PC-3 (cell line): ENCODE measurements at regions not wholly inside any gene's neighbourhood (a gene's known extent, or its start where the extent isn't known, plus 50 kb on each side); places are given as distances from the start of the nearest gene placed in this dataset.

Experiments
- ATAC-seq: fragments of 200-7000 bp; cut with Tn5 transposase; 2 replicates; pipeline ENCODE4 v1.9.1; 2020; ENCODE audit warnings: mild to moderate bottlenecking, moderate library complexity
- BruUV-seq: library from RNA; stranded (reverse); fragments of 400-500 nt; replicated peaks from 2 replicates; lab custom pipeline; 2021; lab: Mats Ljungman, UMichigan
- CTCF ChIA-PET: fragments of 300-600 bp; sonication (Branson Sonifier 250); formaldehyde crosslinking; loops from one replicate; lab custom pipeline; 2022; ENCODE audit warnings: antibody characterized with exemption; lab: Charles Lee
- POLR2A ChIA-PET: fragments of 300-600 bp; sonication (Branson Sonifier 250); formaldehyde crosslinking; loops from one replicate; lab custom pipeline; 2022; ENCODE audit warnings: antibody characterized with exemption; ENCODE audit not compliant: unreplicated experiment; lab: Charles Lee
- DNase-seq: peaks from one replicate; pipeline ENCODE4 v3.0.0-alpha.2; 2015
- H2AFZ ChIP-seq: fragments of 300-600 bp; sonication (generic); 2 replicates; pipeline ENCODE4 v1.6.0; 2016; ENCODE audit warnings: antibody characterized with exemption, low read length
- H3F3A ChIP-seq: fragments of 300-600 bp; sonication (generic); one replicate; pipeline ENCODE4 v1.6.0; 2017; ENCODE audit warnings: antibody characterized with exemption, low read length, control low read depth, mild to moderate bottlenecking; ENCODE audit not compliant: unreplicated experiment
- H3K27ac ChIP-seq: fragments of 300-600 bp; sonication (generic); 2 replicates; pipeline ENCODE4 v1.5.1; 2016; ENCODE audit warnings: mild to moderate bottlenecking, low read length
- H3K27me3 ChIP-seq: fragments of 300-600 bp; sonication (generic); 2 replicates; pipeline ENCODE4 v1.6.1; 2016; ENCODE audit warnings: low read length, mixed read lengths
- H3K36me3 ChIP-seq: fragments of 300-600 bp; sonication (generic); 2 replicates; pipeline ENCODE4 v1.6.1; 2016; ENCODE audit warnings: low read depth, mixed run types, low read length, mixed read lengths
- H3K4me1 ChIP-seq: fragments of 300-600 bp; sonication (generic); 2 replicates; pipeline ENCODE4 v1.5.1; 2016; ENCODE audit warnings: low read length; ENCODE audit not compliant: insufficient read depth
- H3K4me2 ChIP-seq: fragments of 300-600 bp; sonication (generic); 2 replicates; pipeline ENCODE4 v1.6.0; 2016; ENCODE audit warnings: low read length
- H3K4me3 ChIP-seq: fragments of 300-600 bp; sonication (generic); 2 replicates; pipeline ENCODE4 v1.5.1; 2016; ENCODE audit warnings: mild to moderate bottlenecking, low read length, mixed read lengths
- H3K79me2 ChIP-seq: fragments of 300-600 bp; sonication (generic); 2 replicates; pipeline ENCODE4 v1.6.1; 2017; ENCODE audit warnings: low read length, mixed read lengths
- H3K9ac ChIP-seq: fragments of 300-600 bp; sonication (generic); 2 replicates; pipeline ENCODE4 v1.6.0; 2016; ENCODE audit warnings: mild to moderate bottlenecking, low read length
- H3K9me2 ChIP-seq: fragments of 300-600 bp; sonication (generic); replicated peaks from 2 replicates; pipeline ENCODE4 v1.6.1; 2016; ENCODE audit warnings: mixed run types, low read length, mixed read lengths
- H3K9me3 ChIP-seq: fragments of 300-600 bp; sonication (generic); 2 replicates; pipeline ENCODE4 v1.6.1; 2016; ENCODE audit warnings: low read length, mixed read lengths
- H4K20me1 ChIP-seq: fragments of 300-600 bp; sonication (generic); 2 replicates; pipeline ENCODE4 v1.6.1; 2016; ENCODE audit warnings: low read length, mixed read lengths
- EZH2 ChIP-seq: fragments of 300-600 bp; sonication (generic); IDR thresholded peaks from one replicate; pipeline ENCODE4 v1.6.1; 2017; ENCODE audit warnings: antibody characterized with exemption, mild to moderate bottlenecking, low read length; ENCODE audit not compliant: unreplicated experiment
- EZH2phosphoT487 ChIP-seq: fragments of 300-600 bp; sonication (generic); IDR thresholded peaks from 2 replicates; pipeline ENCODE4 v1.6.1; 2018; ENCODE audit warnings: mild to moderate bottlenecking, antibody characterized with exemption, low read length, borderline replicate concordance
- intact Hi-C: fragments of 100-400 bp; cut with micrococcal nuclease; formaldehyde crosslinking; loops from 2 replicates; pipeline ENCODE4 v1.9.0; 2023
- TF ChIP-seq, protein P1 (sequence below): fragments of 300-600 bp; sonication (generic); conservative IDR thresholded peaks from 2 replicates; pipeline ENCODE4 v1.5.1; 2017; ENCODE audit warnings: antibody characterized with exemption, low read depth, mild to moderate bottlenecking, low read length

DNA sequence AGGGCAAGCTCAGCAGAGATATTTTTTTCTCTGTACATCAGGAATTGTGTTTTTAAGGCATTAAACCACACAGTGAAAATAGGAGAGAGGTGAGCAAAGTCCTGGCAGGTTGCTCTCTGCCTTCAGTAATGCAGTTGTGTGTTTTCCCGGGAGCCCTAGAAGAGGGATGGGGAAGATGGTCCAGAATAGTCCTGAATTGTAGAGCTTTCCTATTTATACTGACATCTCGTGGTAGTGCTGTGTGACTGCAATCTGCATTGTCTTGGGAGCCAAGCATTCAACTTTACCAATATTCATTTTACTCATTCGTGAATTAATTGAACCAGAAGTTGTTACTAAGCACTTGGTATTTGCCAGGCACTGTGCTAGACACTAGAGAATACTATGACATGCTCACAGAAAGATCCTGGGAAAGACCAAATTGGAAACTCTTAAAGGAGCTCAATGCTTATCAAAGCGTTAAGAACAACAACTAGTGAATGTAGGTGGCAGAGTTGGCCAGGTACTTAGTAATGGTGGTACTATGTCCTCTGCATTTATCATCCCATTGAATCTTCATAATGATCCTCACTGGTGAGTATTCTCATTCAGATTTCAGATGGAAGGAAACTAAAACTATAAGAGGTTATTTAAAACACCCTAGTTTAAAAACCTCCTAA, 214.6 kb downstream of the TRIB2 start:
- intact Hi-C loops, result loop anchor here (1.0 to 10.0 kb wide), 6 partner anchors 76 to 1067 kb away; no protein-coding TSS in a partner anchor
- ChIA-PET POLR2A (no interaction called here), CTCF (interaction anchor here (0.5 to 1.3 kb wide), 7 partner anchors 75 to 1102 kb away, joined by 3 to 6 read pairs (median 4); partner anchors contain the start of gene TRIB2)
- DNase-seq (peak; percentile 67), ATAC-seq (peak; percentile 16; the same call in 1 of the 2 replicates)
- no peak overlapping the region for H2AFZ ChIP-seq
- no peaks in the 10 kb centered on the region for H3K27me3 ChIP-seq
- peak overlapping the region; percentile 97 for H3K27ac ChIP-seq
- H3K79me2 ChIP-seq, result no peaks in the 10 kb centered on the region
- no peaks in the 10 kb centered on the region for H4K20me1 ChIP-seq
- H3K9ac ChIP-seq, result peak overlapping the region; percentile 82
- no peaks in the 10 kb centered on the region for H3K9me3 ChIP-seq
- no peak overlapping the region for H3K4me3 ChIP-seq
- no peaks in the 10 kb centered on the region for H3K9me2 ChIP-seq
- peaks cover 33% of the 10 kb centered on the region for H3K4me1 ChIP-seq
- H3F3A ChIP-seq, result peaks cover 9% of the 10 kb centered on the region
- TF ChIP-seq, protein P1, sequence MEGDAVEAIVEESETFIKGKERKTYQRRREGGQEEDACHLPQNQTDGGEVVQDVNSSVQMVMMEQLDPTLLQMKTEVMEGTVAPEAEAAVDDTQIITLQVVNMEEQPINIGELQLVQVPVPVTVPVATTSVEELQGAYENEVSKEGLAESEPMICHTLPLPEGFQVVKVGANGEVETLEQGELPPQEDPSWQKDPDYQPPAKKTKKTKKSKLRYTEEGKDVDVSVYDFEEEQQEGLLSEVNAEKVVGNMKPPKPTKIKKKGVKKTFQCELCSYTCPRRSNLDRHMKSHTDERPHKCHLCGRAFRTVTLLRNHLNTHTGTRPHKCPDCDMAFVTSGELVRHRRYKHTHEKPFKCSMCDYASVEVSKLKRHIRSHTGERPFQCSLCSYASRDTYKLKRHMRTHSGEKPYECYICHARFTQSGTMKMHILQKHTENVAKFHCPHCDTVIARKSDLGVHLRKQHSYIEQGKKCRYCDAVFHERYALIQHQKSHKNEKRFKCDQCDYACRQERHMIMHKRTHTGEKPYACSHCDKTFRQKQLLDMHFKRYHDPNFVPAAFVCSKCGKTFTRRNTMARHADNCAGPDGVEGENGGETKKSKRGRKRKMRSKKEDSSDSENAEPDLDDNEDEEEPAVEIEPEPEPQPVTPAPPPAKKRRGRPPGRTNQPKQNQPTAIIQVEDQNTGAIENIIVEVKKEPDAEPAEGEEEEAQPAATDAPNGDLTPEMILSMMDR, result peak; percentile 94
- TF ChIP-seq EZH2 (no peak), EZH2phosphoT487 (no peak)
- H3K4me2 ChIP-seq, result peak overlapping the region; percentile 84
- no peaks in the 10 kb centered on the region for H3K36me3 ChIP-seq
- BruUV-seq, result no TSS peak

DNA sequence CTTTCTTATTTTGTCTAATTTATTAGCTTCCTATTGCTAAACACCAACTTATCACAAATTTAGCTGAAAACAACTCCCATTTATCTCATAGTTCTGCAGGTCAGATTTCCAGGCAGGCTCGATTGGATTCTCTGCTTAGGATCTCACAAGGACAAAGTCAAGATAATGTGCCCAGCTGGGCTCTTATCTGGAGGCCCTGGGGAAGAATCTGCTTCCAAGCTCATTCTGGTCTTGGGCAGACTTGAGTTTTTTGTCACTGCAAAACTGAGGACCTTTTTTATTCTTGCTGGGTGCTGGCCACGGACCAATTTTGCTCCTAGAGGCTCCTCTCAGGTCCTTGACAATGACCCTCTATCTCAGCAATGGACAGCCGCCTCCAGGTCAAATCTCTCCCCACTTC, 215.5 kb downstream of the TRIB2 start:
- Histone ChIP-seq H3F3A (peaks cover 9% of the 10 kb centered on the region), H3K36me3 (no peaks in the 10 kb centered on the region), H3K9me3 (no peaks in the 10 kb centered on the region), H4K20me1 (no peaks in the 10 kb centered on the region), H2AFZ (no peak overlapping the region), H3K4me1 (peaks cover 33% of the 10 kb centered on the region), H3K4me2 (no peak overlapping the region), H3K4me3 (no peak overlapping the region), H3K9ac (no peak overlapping the region), H3K79me2 (no peaks in the 10 kb centered on the region), H3K27me3 (no peaks in the 10 kb centered on the region), H3K27ac (no peak overlapping the region), H3K9me2 (no peaks in the 10 kb centered on the region)
- ChIA-PET POLR2A (no interaction called here), CTCF (interaction anchor here (0.5 to 0.6 kb wide), 2 partner anchors 8 to 109 kb away, joined by 3 to 8 read pairs; no protein-coding TSS in a partner anchor)
- ATAC-seq (no peak), DNase-seq (no peak)
- intact Hi-C loops, result loop anchor here (5.0 to 10.0 kb wide), 4 partner anchors 135 to 1067 kb away; no protein-coding TSS in a partner anchor
- no TSS peak for BruUV-seq
- TF ChIP-seq EZH2 (no peak), EZH2phosphoT487 (no peak)
- TF ChIP-seq, protein P1, result no peak
